ENCODE measurements at regions not wholly inside any gene's neighbourhood (a gene's known extent, or its start where the extent isn't known, plus 50 kb on each side); places are given as distances from the start of the nearest gene placed in this dataset.

DNA sequence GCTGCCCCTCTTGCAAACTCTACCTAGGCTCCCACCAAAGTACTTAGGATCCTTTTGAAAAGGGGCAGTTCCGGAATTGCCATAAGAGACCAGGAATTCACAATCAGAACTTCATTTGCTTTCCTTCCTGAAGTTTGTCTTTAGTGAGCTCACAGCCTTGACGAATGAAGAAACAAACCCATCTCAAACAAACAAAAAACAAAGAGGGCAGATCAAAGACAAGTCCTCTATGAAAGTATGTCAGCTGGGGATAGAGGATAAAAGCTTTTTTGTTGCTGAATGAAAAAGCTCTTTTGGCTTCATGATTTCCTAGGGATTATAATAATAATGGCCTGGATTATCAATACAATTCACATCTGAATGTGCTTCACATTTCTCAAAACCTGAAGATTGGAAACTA is 357.9 kb upstream of the DUSP10 start:
- Histone ChIP-seq H2BK15ac (ENCODE audit: low read length) (no peak overlapping the region), H3K79me1 (ENCODE audit: low read depth, low read length) (no peaks in the 10 kb centered on the region), H3K18ac (ENCODE audit: extremely low read depth, low read length) (no peak overlapping the region), H3K56ac (replicated peaks; ENCODE audit: insufficient read length, low read depth, low read length) (no peak overlapping the region), H3K23me2 (ENCODE audit: low read depth, low read length) (no peaks in the 10 kb centered on the region), H3K23ac (ENCODE audit: insufficient read length) (no peak overlapping the region), H3K4me2 (ENCODE audit: insufficient read depth in 1 of 2, low read depth in 2 of 2, low read length in 2 of 2) (peak overlapping the region in 1 of 2 experiments; percentile 29; a peak in 2 of 4 replicates), H2BK5ac (ENCODE audit: low read depth, low read length) (no peak overlapping the region), H2BK20ac (ENCODE audit: low read length) (no peak overlapping the region), H4K5ac (ENCODE audit: insufficient read length, low read depth, low read length) (no peak overlapping the region), H3K4ac (replicated peaks; ENCODE audit: insufficient read length, low read depth, low read length) (no peak overlapping the region), H3K79me2 (ENCODE audit: control insufficient read depth in 1 of 2, insufficient read depth in 2 of 2, low read length in 2 of 2) (no peaks in the 10 kb centered on the region), H2AK5ac (ENCODE audit: low read depth, low read length) (no peak overlapping the region), H3K27me3 (replicated peaks in 1 of 4; ENCODE audit: control insufficient read depth in 3 of 4, extremely low read depth in 1 of 4, insufficient read depth in 3 of 4, low read length in 3 of 4) (no peaks in the 10 kb centered on the region), H3K14ac (ENCODE audit: insufficient read length) (no peak overlapping the region), H2BK12ac (ENCODE audit: low read depth, low read length) (no peak overlapping the region), H3K9me3 (ENCODE audit: insufficient read depth in 2 of 2, low read depth in 1 of 2, low read length in 1 of 2) (no peaks in the 10 kb centered on the region), H3K4me3 (ENCODE audit: extremely low read depth in 1 of 4, insufficient read depth in 2 of 4, low read depth in 3 of 4, low read length in 4 of 4) (no peak overlapping the region), H3K36me3 (ENCODE audit: control insufficient read depth in 2 of 4, insufficient read depth in 4 of 4, low read length in 3 of 4) (no peaks in the 10 kb centered on the region), H3K4me1 (replicated peaks in 1 of 4; ENCODE audit: control insufficient read depth in 3 of 4, insufficient read depth in 4 of 4, low read length in 3 of 4) (peaks cover 0 to 9% (median 8%) of the 10 kb centered on the region in 4 experiments; a peak in 2 of 7 replicates), H3K9ac (replicated peaks in 1 of 4; ENCODE audit: extremely low read depth in 1 of 4, low read depth in 3 of 4, low read length in 3 of 4) (no peak overlapping the region), H4K91ac (replicated peaks; ENCODE audit: insufficient read length, low read length) (no peak overlapping the region), H4K8ac (ENCODE audit: extremely low read depth, insufficient read depth, low read length) (no peak overlapping the region), H3K27ac (ENCODE audit: low read depth, low read length) (no peak overlapping the region), H2AFZ (ENCODE audit: low read length) (no peak overlapping the region), H2BK120ac (replicated peaks; ENCODE audit: low read depth, low read length) (no peak overlapping the region), H4K20me1 (replicated peaks in 1 of 2; ENCODE audit: control insufficient read depth in 1 of 2, insufficient read depth in 2 of 2, low read length in 2 of 2) (no peaks in the 10 kb centered on the region)
- POLR2A ChIA-PET (ENCODE audit: partially characterized antibody) = no interaction called here
- 69% methylated on average over 2 of the region's 2 CpGs; no CpG with 5 or more reads in 1 of the 2 experiments for WGBS, 2 experiments (ENCODE audit: extremely low coverage in 1 of 2, insufficient coverage in 1 of 2, insufficient read length in 1 of 2, insufficient replicate concordance in 2 of 2, low coverage in 1 of 2, low lambda C conversion rate in 2 of 2, missing lambda C conversion rate in 1 of 2)
- CTCF ChIA-PET (ENCODE audit: partially characterized antibody) = interaction anchor here (0.6 to 2.2 kb wide), 8 partner anchors 16 to 835 kb away, joined by 3 to 10 read pairs (median 4); no protein-coding TSS in a partner anchor
- peak; percentile 7 for FAIRE-seq
- no peak for DNase-seq (ENCODE audit: low read depth in 1 of 2, low spot score in 2 of 2)
- TF ChIP-seq, protein P1, sequence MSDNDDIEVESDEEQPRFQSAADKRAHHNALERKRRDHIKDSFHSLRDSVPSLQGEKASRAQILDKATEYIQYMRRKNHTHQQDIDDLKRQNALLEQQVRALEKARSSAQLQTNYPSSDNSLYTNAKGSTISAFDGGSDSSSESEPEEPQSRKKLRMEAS (IDR thresholded peaks at IDR 0.05) = no peak
- TF ChIP-seq GTF2F1 (IDR thresholded peaks at IDR 0.05; ENCODE audit: borderline replicate concordance, low read depth, low read length) (no peak), CHD2 (IDR thresholded peaks at IDR 0.05; ENCODE audit: low read length) (no peak), SRF (IDR thresholded peaks at IDR 0.05; ENCODE audit: low read depth, low read length) (no peak), SUZ12 (IDR thresholded peaks at IDR 0.05; ENCODE audit: low read length) (no peak), GABPA (IDR thresholded peaks at IDR 0.05; ENCODE audit: borderline replicate concordance, insufficient read depth, low read length) (no peak), TAF1 (IDR thresholded peaks at IDR 0.05; ENCODE audit: low read depth, low read length) (no peak), ASH2L (IDR thresholded peaks at IDR 0.05; ENCODE audit: low read length) (no peak), POLR2AphosphoS5 (IDR thresholded peaks at IDR 0.05; ENCODE audit: low read depth, low read length) (no peak), CTBP2 (IDR thresholded peaks at IDR 0.05; ENCODE audit: borderline replicate concordance, insufficient read depth, insufficient read length, low read length) (no peak), RBBP5 (IDR thresholded peaks at IDR 0.05; ENCODE audit: borderline replicate concordance, low read depth, low read length) (no peak), CREB1 (IDR thresholded peaks at IDR 0.05) (no peak)

All from H1 (cell line).